Lung (tissue), 11 donors: ENCODE measurements at regions not wholly inside any gene's neighbourhood (a gene's known extent, or its start where the extent isn't known, plus 50 kb on each side); places are given as distances from the start of the nearest gene placed in this dataset.

Experiments
- ATAC-seq: fragments of 200-7000 bp; cut with Tn5 transposase; one replicate; pipeline ENCODE4 v1.9.1; 2020; ENCODE audit warnings: moderate number of reproducible peaks; ENCODE audit not compliant: insufficient read depth, low FRiP score
- DNase-seq, 3 donors: peaks; one replicate each; pipeline ENCODE4 v3.0.0-alpha.2; 2013 to 2017
- H3K27ac ChIP-seq, 2 donors: one replicate each; pipeline ENCODE4 v1.5.1; 2013; ENCODE audit warnings: mild to moderate bottlenecking in 2 of 2, moderate library complexity in 2 of 2, control low read depth in 1 of 2, inconsistent platforms in 1 of 2, low read depth in 1 of 2, low read length in 1 of 2
- H3K27me3 ChIP-seq, 3 donors: one replicate each; pipeline ENCODE4 v1.5.1; 2013; ENCODE audit warnings: low read length in 2 of 3; ENCODE audit not compliant: control insufficient read depth in 3 of 3, insufficient read depth in 3 of 3
- H3K36me3 ChIP-seq, 4 donors: one replicate each; pipeline ENCODE4 v1.5.1; 2013; ENCODE audit warnings: low read length in 4 of 4, mild to moderate bottlenecking in 1 of 4, moderate library complexity in 1 of 4; ENCODE audit not compliant: control insufficient read depth in 4 of 4, insufficient read depth in 4 of 4
- H3K4me1 ChIP-seq, 5 donors: one replicate each; pipeline ENCODE4 v1.5.1; 2013; ENCODE audit warnings: low read length in 5 of 5, mild to moderate bottlenecking in 2 of 5, moderate library complexity in 1 of 5; ENCODE audit not compliant: control insufficient read depth in 5 of 5, insufficient read depth in 5 of 5
- H3K4me3 ChIP-seq: one replicate; pipeline ENCODE4 v1.5.1; 2013; ENCODE audit warnings: mild to moderate bottlenecking, control low read depth, moderate library complexity
- H3K9ac ChIP-seq, 2 donors: one replicate each; pipeline ENCODE4 v1.5.1; 2013; ENCODE audit warnings: low read length in 2 of 2, control low read depth in 1 of 2; ENCODE audit not compliant: insufficient read depth in 1 of 2
- H3K9me3 ChIP-seq, 4 donors: one replicate each; pipeline ENCODE4 v1.5.1; 2013; ENCODE audit warnings: low read length in 3 of 4, mild to moderate bottlenecking in 1 of 4, moderate library complexity in 1 of 4; ENCODE audit not compliant: control insufficient read depth in 4 of 4, insufficient read depth in 3 of 4
- WGBS, 2 donors: extraction: QIAGEN DNeasy Blood & Tissue Kit; methylation state at CpG; one replicate each; pipeline ENCODE4 v1.1.7; 2013; 5-methylcytosine and 5-hydroxymethylcytosine counted together
- TF ChIP-seq, protein P1 (sequence below): IDR thresholded peaks from 2 replicates; pipeline ENCODE4 v1.5.1; 2012; ENCODE audit warnings: mild to moderate bottlenecking; ENCODE audit errors: control extremely low read depth, extremely low read depth
- donor health status: control.
- donor health status: control.
- donor health status: Bipolar disorder and iron deficiency.
- donor health status: healthy.
- donor health status: DM: yes; HTN: yes; CAD: no.

DNA sequence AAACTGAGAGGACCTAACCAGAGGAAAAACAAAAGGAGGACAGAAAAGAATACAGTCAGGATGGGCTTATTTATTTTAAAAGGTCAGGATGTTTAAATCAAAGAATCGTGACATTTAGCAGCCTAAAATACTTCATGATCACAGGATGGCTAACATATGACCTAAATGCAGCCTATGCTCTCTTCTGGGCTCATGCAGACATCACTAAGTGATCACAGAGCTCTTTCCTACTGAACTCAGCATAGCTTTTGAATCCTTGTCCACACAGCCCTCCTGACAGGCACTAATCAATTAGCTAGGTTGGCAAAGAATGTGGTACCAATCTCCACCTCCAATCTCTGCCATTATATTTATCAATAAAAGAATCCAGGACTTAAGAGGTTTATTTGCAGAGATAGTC is 60.1 kb upstream of the PHF21A start:
- TF ChIP-seq, protein P1, sequence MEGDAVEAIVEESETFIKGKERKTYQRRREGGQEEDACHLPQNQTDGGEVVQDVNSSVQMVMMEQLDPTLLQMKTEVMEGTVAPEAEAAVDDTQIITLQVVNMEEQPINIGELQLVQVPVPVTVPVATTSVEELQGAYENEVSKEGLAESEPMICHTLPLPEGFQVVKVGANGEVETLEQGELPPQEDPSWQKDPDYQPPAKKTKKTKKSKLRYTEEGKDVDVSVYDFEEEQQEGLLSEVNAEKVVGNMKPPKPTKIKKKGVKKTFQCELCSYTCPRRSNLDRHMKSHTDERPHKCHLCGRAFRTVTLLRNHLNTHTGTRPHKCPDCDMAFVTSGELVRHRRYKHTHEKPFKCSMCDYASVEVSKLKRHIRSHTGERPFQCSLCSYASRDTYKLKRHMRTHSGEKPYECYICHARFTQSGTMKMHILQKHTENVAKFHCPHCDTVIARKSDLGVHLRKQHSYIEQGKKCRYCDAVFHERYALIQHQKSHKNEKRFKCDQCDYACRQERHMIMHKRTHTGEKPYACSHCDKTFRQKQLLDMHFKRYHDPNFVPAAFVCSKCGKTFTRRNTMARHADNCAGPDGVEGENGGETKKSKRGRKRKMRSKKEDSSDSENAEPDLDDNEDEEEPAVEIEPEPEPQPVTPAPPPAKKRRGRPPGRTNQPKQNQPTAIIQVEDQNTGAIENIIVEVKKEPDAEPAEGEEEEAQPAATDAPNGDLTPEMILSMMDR: no peak
- H3K36me3 ChIP-seq: no peaks in the 10 kb centered on the region
- no peak overlapping the region for H3K4me3 ChIP-seq
- H3K9ac ChIP-seq: no peak overlapping the region
- H3K4me1 ChIP-seq: peaks cover 0 to 1% (median 0%) of the 10 kb centered on the region in 5 donors
- ATAC-seq (no peak), DNase-seq (no peak)
- H3K9me3 ChIP-seq: peaks cover 0 to 2% (median 0%) of the 10 kb centered on the region in 4 donors
- H3K27me3 ChIP-seq: no peaks in the 10 kb centered on the region
- 71 to 77% methylated on average over 1 of the region's 1 CpG for WGBS, 2 donors
- no peak overlapping the region for H3K27ac ChIP-seq

- Histone ChIP-seq H3K9me3 (peaks cover 0 to 2% (median 0%) of the 10 kb centered on the region in 4 donors), H3K4me3 (no peak overlapping the region), H3K4me1 (peaks cover 0 to 1% (median 0%) of the 10 kb centered on the region in 5 donors), H3K27ac (no peak overlapping the region), H3K36me3 (no peaks in the 10 kb centered on the region), H3K27me3 (no peaks in the 10 kb centered on the region), H3K9ac (no peak overlapping the region)
- TF ChIP-seq, protein P1: no peak
- DNase-seq (no peak), ATAC-seq (no peak)
- WGBS, 2 donors: 84 to 92% methylated on average over 4 of the region's 4 CpGs
Measured at GRCh38 chr11:46180736-46181135, 59.5 kb upstream of the PHF21A start.

GRCh38 chr11:46178513-46178912 is 57.3 kb upstream of the PHF21A start:
- TF ChIP-seq, protein P1: no peak
- Histone ChIP-seq H3K27me3 (no peaks in the 10 kb centered on the region), H3K9me3 (peaks cover 0 to 2% (median 0%) of the 10 kb centered on the region in 4 donors), H3K27ac (no peak overlapping the region), H3K4me3 (no peak overlapping the region), H3K9ac (no peak overlapping the region), H3K36me3 (no peaks in the 10 kb centered on the region), H3K4me1 (peaks cover 0 to 1% (median 0%) of the 10 kb centered on the region in 5 donors)
- ATAC-seq (no peak), DNase-seq (no peak)
- WGBS, 2 donors: 71 to 88% methylated on average over 4 of the region's 4 CpGs

DNA sequence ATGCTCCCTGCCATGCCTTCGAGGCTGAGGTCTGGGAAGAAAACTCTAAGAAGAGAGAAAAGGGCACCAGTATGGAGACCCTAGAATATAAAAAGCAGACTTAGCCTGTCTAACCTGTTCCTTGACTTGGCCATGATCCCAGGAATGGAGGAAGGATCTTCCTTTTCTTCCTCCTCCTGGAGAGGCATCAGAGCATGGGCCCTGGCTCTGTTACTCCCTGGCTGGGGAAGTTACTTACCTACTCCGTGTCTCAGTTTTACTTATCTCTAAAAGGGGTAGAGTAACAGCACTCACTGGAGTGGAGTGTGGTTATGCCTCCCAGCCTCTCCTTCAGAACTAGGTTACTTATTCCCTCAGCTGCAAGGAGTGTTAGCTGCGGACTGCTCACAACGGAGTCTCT is 55.2 kb upstream of the PHF21A start:
- H3K4me3 ChIP-seq: no peak overlapping the region
- H3K27ac ChIP-seq: no peak overlapping the region
- H3K9ac ChIP-seq: no peak overlapping the region
- ATAC-seq (no peak), DNase-seq (no peak)
- H3K4me1 ChIP-seq: peaks cover 0 to 1% (median 0%) of the 10 kb centered on the region in 5 donors
- H3K27me3 ChIP-seq: no peaks in the 10 kb centered on the region
- WGBS, 2 donors: 83 to 85% methylated on average over 4 of the region's 4 CpGs
- TF ChIP-seq, protein P1: no peak
- no peaks in the 10 kb centered on the region for H3K36me3 ChIP-seq
- H3K9me3 ChIP-seq: no peaks in the 10 kb centered on the region
